NCI-H2081 treated with DMSO at 0.1 percent for 48 hours (cell line): ENCODE measurements at regions not wholly inside any gene's neighbourhood (a gene's known extent, or its start where the extent isn't known, plus 50 kb on each side); places are given as distances from the start of the nearest gene placed in this dataset.

Source experiments
- DNase-seq: peaks from one replicate; lab custom pipeline; 2025; lab: John Stamatoyannopoulos, UW

DNA sequence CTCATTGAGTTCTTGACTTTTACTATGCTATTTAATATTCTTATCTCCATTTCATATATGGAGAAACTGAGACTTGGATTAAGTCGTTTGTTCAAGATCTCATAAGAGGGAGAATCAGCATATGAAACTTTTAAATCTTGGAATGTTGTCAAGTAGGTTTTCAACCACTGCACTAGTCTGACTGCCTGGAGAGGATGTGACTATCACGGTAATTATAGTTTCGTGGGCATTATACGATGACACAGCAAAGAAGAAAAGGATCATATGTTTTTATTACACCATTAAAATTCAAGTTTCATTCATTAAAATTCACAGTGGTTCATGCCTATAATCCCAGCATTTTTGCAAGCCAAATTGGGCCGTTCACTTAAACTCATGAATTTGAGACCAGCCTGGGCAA is 555.2 kb downstream of the SLITRK1 start:
- no peak for DNase-seq

DNA sequence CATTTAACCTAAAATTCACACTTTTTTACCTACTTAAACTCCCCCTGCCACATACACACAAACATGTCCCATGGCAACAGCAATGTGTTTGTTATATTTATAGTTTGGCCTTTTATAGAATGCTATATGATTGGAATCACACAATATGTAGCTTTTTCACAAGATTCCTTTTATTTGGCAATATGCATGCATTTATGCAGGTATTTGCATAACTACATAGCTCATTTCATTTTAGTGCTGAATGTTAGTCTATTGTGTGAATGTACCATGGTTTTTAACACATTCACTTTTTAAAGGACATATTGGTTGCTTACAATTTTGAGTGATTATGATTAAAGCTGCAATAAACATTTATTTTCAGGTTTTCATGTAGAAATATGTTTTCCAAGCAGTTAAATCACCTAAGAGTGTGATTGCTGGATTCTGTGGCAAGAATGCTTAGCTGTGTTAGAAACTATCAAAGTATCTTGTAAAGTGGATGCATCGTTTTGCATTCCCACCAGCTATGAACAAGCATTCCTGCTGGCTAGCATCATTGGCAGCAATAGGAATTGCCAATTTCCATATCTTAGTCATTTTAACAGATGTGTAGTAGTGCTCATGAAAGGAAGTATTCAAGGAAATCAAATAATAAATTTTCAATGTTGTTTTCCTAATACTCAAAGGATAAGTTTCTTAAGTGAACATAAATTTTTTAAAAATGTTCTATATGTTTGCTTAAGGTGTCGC is 557.0 kb downstream of the SLITRK1 start:
- DNase-seq: no peak

DNA sequence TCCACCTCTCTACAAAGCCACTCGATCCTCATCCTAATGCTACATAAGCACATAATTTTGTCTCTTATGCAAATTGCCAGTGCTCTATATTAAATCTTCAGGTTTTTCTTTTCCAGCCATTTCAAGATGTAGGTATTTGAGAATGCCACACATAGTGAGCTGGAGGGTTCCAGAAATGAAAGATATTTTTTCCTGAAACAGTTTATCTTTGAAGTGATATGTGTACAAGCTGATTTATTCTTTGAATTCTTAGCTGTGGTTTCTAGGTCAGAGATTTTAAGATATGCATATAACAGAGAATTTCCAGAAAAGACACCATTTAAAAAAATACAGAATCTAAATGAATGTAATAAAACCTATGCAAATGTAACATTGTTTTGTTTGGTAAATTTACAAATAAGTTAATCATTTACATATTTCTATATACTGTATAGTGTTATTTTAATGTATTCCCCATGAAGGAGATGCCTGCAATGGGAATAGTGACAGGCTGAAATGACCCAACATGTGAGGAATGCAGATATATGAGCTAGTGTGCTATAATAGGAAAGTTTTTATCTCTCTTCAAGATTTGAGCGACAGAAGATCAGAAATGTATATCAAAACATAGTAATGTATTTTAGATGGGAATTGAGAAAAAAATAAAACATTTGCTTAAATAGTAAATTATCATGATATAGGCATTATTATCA is 570.2 kb downstream of the SLITRK1 start:
- DNase-seq: no peak

DNA sequence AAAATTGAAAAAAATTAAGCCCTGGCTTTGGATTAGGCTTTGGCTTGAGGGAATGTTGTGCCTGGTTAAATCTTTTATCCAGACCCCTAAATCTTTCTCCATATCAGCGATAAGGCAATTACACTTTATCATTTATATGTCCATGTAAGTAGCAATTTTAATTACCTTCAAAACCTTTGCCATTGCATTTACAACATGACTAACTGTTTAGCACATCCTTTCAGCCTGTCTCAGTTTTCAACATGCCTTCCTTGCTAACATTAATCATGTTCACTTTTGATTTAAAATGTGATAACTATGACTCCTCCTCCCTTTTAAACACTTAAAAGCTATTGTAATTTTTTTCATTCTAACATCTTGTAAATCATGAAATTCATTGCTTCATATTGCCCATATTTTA is 583.7 kb downstream of the SLITRK1 start:
- no peak for DNase-seq

DNA sequence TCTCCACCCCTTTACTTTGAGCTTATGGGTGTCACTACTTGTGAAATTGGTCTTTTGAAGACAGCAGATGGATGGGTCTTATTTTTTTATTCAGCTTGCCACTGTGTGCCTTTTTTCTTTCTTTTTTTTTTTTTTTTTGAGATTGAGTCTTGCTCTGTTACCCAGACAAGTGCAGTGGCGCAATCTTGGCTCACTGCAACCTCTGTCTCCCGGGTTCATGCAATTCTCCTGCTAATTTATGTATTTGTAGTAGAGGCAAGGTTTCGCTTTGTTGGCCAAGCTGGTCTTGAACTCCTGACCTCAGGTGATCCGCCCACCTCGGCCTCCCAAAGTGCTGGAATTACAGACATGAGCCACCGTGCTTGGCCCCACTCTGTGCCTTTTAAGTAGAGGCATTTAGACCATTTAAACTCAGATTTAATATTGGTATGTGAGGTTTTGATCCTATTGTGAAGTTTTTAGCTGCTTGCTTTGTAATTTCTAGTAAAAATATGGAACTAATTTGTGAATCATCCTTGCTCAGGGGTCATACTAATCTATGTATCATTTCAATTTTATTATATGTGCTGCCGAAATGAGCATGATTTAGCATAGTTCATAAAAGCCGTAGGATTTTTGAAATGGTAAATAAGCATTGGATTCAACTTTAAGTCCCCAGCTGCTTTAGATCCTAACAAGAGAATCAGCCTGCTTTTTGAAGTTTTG is 584.5 kb downstream of the SLITRK1 start:
- no peak for DNase-seq

DNA sequence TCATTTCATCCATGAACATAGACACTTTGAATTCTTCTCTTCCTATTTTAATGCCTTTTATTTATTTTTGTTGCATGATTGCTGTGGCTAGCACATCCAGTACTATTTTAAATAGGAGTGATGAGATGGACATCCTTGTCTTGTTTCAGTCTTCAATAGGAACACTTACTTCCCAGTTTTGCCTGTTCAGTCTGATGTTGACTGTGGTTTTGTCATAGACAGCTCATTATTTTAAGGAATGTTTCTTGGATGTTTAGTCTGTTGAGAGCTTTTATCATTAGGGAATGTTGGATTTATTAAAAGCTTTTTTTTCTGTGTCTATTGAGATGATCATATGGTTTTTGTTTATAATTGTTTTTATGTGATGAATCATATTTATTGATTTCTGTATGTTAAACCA is 586.6 kb downstream of the SLITRK1 start:
- no peak for DNase-seq

DNA sequence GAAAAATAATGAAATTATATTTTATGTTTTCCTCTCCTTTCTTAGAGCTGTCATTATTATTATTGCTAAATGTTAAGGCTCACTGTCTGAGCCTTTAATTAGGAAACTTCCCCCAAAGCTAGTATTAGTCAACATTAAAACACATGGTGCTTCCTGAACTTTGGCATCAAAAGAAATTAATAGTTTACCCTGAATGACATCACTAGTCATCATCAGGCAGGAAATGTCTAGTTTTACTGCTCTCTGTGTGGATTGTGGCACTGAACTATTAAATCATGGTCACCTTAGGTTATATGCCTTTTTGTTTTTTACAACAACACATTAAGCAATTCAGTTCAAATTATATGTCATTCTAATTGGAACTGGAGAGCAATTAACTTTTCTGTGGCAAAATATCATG is 595.5 kb downstream of the SLITRK1 start:
- no peak for DNase-seq

DNA sequence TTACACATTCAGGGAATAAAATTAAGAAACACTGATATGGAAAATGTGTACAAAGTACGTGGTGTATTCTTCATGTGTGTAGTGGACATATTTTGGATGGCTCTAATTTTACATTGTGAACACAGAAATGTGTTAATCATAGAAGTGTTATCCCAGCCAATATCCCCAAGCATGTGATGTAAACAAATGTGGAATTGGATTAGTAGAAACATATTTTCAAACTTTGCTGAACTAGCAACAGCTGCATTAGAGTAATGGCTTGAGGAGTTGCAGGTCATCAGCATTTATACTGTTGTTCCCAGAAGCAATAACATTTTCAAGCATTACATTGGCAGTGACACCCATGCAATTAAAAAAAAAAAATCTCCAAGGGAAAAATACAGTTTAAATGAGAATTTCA is 600.6 kb downstream of the SLITRK1 start:
- no peak for DNase-seq

DNA sequence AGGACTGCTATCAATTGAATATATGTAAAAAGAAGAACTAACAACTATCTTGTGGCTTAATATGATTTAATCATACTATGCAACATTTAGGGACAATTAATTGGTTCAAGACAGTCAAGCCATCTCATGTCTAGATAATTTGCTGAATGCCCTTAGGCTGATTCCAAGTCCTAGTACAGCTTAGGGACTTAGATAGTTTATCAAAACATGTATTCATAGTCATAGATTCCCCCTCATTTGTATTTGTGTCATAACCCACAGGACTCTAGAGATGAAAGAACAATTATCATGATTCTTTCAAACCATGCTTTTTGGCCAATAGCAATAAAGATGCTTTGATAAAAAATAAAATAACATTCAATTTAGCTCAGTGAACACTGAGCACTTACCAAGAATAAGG is 607.6 kb downstream of the SLITRK1 start:
- DNase-seq: no peak

DNA sequence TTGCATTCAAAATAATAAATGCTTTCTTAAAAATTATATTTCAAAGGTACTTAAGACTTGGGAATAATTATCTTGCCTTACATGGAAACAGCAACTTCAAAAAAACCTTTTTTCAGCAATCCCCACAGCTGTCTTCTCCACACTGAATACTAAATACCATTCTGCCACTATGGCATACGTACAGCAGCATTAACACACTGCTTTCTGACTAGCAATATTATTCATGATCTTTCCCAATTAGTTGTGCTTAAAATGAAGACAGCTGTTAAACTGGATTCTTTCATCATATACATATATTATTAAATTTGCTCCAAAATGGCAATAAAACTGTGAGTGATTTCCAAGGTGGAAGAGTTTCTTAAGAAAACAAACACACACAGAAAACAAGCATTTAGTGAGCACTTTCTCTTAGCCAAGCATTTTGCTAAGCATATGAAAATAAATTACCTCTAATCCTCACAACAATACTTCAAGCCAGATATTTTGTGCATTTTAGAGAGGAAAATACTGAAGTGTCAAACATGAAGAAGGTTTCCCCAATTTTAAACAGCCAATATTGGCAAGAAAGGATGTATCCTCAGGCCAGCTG is 609.5 kb downstream of the SLITRK1 start:
- DNase-seq: no peak

DNA sequence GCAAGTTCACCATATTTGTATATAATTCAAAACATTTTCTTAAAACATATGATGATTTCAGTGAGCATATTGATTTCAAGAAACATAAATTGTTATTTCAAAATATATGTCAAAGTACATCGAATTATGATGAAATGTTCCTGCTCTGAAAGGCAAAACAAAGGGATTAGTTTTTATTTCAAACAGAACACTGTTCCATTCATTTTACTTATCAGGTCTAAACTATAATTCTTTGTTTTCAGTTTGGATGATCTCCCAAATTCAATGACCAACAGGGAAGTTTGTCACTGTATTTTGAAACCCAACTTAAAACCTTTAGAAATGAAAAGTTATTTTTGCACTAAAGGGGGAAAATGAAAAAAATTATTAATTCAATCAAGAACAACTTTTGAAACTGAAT is 610.2 kb downstream of the SLITRK1 start:
- no peak for DNase-seq

DNA sequence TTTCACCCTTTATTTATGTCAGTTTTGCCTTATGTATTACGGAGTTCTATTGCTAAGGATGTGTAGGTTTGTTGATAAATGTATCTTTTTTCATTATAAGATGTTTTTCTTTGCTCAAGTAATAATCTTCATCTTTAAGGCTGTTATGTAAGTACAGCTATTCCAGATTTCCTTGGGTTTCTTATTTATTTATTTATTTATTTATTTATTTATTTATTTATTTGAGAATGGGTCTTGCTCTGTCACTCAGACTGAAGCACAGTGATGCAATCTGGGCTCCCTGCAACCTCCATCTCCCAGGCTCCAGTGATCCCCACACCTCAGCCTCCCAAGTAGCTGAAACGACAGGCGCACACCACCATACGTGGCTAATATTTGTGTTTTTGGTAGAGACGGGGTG is 617.0 kb downstream of the SLITRK1 start:
- no peak for DNase-seq

DNA sequence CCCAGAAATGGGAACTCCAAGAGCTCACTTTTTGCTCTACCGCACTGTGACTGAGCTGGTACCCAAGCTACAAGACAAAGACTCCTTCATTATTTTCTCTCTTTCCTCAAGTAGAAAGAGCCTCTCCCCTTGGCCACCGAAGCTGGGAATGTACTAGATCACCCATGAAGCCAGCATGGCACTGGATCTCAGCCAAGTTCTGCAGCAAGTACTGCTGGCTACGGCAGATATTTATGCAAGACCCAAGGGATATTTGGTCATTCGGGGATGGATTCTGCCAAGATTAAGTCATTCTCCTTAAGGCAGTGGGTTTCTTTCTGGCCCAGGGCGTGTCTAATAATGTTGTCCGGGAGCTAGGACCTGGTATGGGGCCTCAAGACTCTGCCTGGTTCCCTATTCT is 633.5 kb downstream of the SLITRK1 start:
- DNase-seq: no peak

DNA sequence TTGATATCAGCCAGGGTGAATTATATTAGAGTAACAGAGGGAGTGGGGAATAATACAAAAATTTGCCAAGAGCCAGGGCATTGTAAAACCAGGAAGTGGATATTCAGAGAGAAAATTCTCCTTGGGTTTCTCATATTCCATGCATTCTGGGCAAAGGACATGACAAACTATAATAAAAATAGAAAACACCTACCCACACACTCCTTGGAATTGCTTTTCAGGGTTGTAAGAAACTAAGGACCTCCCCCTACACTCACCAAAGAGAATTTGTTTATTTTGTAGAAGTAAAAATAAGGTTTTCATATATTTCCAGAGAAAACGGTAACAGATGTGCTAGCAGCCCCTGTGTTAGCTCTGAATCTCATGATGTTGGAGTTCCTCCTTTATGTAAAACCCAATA is 649.6 kb downstream of the SLITRK1 start:
- DNase-seq: no peak

DNA sequence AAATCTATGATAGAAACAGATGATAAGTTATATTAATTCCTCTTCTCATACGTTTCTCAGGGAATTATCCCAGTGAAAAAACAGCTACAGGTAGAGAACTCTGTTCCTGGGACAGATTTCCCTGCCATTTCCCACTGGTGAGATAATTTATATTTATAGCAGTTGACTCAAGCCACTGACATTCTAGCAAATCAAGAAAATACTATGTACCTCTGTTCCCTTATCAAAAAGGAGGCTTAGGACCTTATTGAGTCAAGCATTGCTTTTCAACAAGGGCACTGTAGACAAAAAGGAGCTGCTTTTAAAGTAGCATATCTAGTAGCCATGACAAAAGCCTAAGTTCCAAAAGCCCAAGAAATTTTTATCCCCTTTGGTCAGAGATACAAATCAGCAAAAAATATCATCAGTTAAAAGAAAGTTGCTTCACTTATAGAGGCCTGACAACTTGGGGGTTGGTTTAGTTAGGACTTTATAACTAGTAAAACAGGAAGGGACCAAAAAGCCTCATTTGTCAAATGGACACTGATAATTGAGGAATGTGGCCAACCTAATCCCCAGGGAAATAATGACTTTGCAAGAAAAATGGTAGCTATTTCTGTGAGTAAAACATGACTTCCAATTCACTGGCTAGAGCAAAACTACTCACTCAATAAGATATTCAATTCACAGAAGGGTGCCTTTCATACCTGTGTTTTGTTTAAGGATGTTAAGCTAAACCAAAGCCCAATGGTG is 652.5 kb downstream of the SLITRK1 start:
- no peak for DNase-seq

DNA sequence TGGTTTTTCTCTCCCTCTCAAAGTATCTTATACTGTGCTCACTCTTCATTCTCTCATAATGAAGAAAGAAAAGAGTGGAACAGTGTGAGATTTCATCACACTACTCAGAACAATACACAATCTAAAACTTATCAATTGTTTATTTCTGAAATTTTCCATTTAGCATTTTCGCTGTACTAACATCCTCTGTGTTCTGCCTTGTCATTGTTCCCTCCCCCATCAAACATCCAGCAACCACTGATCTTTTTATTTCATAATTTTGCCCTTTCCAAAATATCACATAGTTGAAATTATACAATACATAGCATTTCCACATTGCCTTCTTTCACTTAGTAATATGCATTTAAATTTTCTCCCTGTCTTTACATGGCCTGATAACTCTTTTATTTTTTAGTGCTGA is 658.7 kb downstream of the SLITRK1 start:
- DNase-seq: no peak

DNA sequence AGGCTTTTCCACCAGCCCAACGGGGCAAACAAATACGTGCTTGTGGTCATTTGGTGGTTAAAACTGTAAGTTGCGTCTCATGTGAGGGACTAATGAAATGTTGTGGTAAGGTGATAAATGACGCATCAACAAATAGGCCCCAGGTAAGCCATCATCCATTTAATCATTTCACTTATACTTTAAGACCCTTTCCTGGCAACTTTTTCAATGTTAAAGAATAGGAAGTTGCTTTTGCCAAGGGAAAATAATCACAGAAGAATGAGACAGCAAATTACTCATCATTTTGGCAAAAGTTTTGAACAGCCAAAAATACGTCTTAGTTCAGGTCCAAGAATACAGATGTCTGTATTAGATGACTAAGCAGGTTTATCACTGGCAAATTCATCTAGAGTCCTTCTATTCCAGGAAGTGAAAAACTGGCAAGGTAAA is 660.4 kb downstream of the SLITRK1 start:
- DNase-seq: no peak

DNA sequence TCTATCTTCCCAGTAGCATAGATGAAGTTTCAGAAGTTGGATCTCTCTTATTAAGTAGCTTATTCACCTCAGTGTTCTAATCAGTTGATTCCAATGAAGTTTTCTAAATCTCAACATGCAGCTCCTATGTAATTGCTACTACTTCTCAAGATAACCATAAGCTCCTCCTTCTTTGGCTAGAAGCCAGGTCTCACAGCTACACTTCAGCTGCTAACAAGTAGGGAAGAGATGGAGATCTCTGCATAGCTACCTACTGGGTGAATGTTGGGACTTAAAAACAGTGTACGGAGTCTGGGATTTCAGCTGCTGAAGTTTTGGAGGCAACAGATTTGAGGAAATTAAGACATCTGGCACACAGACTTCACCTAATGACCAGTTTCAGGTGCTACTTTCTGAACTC is 661.0 kb downstream of the SLITRK1 start:
- no peak for DNase-seq

DNA sequence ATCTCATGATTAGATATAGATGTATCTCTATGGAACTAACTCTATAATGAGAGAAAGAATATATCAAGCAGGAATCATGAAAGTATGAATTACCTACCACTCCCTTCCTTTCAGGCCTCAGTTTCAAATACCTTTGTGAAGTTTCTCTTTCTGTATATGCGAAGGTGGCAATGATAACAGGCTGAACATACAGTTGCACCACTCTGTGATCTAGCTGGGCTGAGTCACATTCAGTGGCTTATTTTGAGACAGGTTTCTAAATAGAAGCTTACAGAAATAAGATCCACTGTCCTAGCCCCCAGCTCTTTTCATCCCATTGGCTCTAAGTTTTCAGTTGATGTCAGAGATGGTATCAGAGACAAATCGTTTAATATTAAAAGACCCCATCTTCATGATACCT is 662.0 kb downstream of the SLITRK1 start:
- no peak for DNase-seq

DNA sequence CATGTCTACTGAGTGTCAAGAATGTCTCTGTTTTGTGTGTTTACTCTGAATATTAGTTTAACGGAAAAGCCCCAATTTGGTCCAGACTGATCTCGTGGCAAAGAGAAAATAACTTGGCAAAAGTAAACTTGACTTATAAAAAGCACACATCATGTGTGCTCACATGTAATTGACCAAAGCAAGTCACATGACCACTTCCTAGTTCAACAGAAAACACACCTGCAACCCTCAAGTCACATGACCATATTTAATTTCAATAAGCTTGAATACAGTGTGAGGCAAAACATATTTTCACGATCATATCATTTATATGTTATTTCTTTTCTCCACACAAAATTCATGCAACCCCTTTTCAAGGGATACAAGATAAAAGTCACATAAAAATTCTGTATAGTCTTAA is 662.4 kb downstream of the SLITRK1 start:
- DNase-seq: no peak

DNA sequence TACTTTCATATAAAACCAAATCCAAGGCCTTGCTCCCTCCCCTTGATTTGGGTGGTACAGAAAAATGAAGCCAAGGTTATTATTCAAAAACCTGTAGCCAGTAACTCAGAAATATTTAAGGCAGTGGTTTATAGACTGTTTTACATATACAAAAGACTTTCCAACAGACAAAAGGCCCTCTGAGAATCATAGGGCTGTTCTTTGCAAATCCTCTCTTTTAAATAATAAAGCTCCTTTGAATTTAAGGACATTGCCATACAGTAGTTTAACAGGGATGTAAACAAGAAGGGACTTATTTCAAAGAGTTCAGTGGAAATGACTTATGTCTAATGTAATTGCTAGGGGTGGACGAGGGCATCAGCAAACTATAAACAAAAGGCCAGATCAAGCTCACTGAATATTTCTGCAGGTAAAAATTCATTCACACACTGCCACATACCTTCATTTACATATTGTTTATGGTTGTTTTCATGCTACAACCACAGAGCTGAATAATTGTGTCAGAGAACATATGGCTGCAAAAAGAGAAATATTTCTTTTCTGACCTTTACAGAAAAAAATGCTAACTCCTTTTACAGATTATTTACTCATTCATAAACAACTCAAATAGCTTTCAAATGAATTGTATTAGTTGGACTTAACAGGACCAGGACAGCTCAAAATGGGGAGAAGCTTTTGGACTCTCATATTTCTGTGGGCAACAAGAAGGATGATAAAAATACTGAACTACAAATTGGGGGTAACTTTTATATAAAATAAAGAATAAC is 665.6 kb downstream of the SLITRK1 start:
- DNase-seq: no peak
